GM18519 (cell line): ENCODE measurements at regions not wholly inside any gene's neighbourhood (a gene's known extent, or its start where the extent isn't known, plus 50 kb on each side); places are given as distances from the start of the nearest gene placed in this dataset.
"Not testable (repeated sequence)": the region's sequence is repeated elsewhere in the genome, so short reads cannot be mapped to it uniquely, and the experiment has no call there.

Source experiments
- ATAC-seq: cut with Tn5 transposase; IDR thresholded peaks from one replicate; pipeline ENCODE4 v1.9.1; 2021; ENCODE audit warnings: mild to moderate bottlenecking, moderate library complexity; ENCODE audit not compliant: unreplicated experiment, low FRiP score

DNA sequence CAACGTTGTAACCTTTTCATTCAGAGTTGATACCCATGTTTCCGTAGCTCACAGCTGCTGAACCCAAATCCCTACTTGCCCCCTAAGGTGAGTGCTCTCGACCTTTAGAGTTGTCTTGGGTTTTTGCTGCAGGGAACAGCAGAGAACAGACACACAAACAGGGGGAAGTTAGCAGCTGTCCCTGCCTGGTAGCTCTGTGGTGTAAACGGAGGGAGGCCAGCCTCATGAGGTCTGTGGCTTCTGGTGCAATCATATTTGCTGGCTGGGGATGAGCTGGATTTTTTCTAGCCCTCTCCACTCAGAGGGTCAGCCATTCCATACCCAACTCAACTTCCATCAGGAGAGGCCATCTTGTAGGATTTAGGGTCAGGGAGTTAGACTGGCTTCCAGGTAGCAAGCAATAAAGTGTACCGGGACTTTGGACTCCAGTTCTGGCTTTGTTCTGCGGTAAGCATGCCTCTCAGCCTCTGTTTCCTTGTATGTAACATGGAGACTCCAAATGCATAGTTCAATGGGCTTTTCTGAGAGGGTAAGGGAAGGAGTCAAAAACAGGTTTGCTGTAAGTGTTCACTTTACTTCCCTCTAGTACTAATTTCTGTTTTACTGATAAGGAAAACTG is 218.9 kb downstream of the MID1IP1 start:
- no peak for ATAC-seq

DNA sequence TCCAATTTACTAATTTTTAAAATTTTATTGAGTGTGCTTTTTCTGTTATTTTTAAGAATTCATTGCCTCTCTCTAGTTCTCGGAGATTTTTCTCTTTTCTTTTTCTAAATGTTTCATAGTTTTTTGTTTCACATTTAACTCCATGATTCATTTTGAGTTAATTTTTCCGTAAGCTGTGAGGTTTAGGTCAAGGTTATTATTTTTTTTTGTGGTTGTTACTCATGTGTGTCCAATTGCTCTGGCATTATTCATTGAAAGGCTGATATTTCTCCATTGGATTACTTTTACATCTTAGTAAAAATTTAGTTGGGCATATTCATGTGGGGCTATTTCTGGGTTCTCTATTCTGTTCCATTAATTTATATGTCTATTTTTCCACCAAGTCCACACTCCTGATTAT is 220.8 kb downstream of the MID1IP1 start:
- no peak for ATAC-seq

DNA sequence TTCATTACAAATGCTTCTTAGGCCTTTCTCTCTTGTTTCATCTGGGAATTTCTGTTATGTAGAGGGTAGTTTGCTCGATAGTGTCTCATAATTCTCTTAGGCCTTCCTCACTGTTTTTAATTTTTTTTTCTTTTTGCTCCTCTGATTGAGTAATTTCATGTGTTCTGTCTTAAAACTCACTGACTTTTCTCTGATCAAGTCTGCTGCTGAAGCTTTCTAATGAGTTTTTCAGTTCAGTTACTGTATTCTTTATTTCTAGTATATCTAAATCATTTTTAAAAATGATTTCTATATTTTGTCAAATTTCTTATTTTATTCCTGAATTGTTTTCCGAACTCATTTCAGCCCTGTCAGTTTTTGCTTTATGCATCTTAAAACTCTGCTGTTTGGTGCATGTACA is 228.0 kb downstream of the MID1IP1 start:
- no peak for ATAC-seq

DNA sequence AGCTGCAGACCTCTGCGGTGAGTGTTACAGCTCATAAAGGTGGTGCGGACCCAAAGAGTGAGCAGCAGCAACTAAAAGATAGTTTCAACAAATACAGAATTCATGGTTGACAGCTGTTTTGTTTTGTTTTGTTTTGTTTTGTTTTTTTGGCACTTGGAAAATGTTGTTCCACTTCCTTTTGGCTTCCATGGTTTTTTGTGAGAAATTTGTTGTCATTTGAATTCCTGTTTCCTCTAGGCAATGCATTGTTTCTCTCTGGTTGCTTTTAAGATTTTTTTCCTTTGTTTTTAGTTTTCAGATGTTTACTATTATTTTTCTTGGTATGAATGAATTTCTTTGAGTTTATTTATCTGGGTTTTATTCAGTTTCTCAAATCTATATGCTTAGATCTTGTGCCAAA is 229.4 kb downstream of the MID1IP1 start:
- ATAC-seq, result no peak

DNA sequence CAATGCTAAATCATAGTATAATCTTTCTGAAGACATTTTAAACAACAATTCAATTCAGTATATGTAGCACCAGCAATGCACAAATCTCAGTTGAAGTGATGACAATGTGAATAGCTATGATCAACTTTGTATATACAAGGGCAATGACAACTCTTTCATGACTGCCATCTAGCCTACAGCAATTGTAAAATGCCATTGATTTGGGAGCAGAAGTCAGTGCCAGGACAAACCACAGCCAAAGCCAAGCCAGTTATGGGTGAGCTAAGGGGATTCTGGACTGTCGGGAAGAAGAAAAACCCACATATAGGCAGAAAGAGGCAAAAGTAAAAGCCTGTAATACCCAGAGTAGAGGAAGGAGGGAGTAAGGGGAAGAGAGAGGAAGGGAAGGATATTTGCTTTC is 238.6 kb downstream of the MID1IP1 start:
- ATAC-seq, result no peak

DNA sequence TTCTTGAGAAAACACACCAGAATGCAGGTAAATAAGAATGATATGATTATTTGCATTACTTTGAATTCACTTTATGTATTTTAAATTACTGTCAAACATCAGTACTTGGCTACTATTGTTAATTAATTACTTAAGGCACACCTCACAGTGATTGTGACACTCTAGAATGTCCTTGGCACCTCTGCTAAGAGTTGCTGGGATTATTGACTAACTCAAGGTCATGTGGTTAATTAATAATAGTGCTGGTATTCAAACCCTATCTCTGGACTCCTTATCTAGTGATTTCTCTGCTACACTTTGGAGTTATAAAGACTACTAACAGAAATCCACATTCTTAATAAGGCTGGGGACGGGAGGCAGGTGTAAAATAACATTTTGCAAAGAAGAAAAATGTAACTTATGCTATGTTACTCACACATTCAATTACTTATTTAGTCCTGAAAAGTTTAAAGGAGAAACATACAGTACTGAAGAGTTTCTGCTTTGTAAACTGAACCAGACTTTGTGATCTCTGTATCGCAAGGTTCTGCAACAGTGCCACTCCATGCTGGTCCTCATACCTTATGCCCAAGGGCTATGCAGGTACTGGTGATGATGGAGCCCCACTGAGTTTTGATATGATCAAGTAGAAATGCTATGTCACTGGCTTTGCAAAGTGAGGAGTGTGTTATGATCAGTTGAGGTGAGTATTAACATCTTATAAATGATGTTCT is 242.7 kb downstream of the MID1IP1 start:
- no peak for ATAC-seq

DNA sequence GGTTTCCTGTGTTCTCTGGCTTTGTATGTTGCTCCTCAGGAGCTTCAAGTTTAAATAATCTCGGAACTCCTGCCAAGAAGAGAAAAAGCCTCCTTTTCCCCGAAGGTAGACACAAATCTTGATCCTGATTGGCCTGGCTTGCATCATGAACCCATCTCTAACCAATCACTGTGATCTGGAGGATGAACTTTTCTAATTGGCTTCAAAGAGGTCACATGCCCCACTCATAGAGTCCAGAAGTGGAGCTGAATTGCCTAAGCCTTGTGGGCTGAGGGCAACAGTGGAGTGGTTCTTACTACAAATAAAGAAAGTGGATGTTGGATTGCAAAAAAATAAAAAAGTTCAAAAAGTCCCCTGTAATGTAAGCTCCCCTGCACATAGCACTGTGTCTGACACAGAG is 245.9 kb downstream of the MID1IP1 start:
- ATAC-seq, result no peak

DNA sequence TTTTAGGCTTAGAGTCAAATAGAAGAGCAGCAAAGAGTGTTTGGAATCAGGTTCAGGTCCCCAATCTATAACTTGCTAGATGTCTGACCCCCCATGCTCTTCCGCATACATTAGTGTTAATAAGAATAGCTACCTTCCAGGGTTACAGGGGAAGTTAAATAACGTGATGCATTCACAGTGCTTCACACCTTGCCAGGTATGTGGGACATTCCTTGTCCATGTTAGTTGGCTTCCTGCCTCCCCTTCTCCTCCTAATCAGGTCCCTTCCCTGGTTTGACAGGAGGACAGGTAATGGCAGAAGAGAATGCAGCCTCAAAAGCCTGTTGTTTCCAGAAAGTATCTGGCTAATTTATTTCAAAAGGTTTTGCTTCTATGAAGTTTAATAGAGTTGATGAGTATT is 248.7 kb downstream of the MID1IP1 start:
- ATAC-seq, result no peak

DNA sequence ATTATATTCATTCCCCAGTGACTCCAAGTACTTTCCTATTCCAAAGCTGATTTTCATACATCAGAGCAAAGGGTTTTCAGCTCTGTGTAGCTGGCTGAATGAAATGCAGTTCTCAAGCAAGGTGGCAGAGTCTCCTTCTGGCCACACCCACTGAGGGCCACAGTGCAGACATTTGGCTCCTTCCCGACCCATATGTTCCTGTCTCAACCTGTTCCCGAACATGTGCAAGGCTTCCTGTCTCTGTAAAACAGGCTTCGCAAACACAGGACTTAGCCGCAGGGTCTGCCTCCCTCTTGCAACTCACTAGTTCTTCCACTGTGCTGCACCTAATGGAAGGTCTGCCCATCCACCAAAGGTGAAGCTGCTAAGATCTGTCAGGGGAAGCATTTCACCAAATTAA is 249.2 kb downstream of the MID1IP1 start:
- no peak for ATAC-seq

DNA sequence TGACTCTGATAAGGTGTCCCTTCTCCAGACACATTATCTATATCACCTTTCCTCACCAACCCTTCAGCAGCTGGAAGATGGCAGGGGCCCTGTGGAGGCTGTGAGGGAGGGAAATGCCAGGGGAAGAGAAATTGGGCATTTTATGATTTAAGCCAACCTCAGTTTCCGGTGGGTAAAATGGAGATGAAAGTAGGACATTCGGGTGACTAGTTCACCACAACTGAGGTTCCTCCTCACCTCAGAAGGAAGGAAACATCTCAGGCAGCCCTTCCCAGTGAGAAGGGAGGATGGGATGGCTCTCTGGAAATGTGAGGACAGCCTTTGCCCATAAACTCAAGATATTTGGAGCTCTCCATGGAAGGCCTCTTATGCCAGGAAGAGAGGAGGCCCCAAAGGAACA is 251.5 kb downstream of the MID1IP1 start:
- ATAC-seq, result no peak

DNA sequence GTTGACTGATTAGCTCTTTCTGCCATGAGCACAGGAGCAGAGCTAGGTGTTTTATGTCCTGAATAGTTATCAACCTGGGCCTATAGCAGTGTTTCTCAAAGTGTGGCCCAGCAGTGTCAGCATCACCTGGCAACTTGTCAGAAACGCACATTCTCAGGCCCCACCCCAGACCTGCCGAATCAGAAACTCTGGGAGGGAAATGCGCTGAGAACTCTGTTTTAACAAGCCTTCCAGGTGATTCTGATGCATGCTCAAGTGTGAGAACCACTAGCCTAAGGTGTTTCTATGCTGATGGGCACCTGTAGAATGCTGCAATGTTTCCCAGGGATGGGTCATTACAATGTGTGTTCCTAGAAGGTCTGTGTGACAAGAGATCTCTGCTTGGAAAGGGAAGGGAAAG is 257.5 kb downstream of the MID1IP1 start:
- no peak for ATAC-seq

DNA sequence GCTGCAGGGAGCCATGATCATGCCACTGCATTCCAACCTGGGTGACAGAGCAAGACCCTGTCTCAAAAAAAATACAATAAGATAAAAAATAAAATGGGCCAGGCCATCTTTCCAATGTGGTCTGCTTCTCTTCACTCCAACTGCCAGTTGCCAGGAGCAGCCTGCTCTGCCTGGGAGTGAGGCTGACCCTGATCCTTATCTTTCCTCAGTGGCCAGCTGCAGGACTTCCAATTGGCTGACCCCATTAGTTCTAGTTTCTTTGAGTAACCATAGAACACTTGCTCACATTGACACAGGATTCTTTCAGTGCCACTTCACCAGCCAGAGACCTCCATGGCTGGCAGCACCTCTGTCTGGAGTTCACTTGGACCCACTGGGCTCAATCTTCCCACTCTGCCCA is 258.6 kb downstream of the MID1IP1 start:
- ATAC-seq, result no peak

DNA sequence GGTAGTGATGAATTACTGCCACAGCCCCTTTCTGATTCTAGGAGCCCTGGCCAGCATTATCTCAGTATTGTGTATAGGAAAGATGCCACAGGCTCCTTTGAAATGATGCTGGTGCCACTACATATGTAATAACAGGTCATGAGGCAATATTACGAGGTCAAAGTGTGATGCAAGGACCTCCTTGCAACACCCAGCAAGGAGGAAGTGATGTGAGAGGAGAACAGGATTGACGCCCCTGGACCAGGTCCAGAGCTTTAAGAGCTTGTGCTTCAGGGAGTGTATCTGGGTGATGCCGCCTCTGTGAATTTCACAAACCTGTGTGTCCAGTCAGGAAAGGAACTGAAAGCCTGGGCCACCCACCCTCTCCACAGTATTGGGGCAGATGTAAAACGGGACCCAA is 261.8 kb downstream of the MID1IP1 start:
- ATAC-seq, result no peak

DNA sequence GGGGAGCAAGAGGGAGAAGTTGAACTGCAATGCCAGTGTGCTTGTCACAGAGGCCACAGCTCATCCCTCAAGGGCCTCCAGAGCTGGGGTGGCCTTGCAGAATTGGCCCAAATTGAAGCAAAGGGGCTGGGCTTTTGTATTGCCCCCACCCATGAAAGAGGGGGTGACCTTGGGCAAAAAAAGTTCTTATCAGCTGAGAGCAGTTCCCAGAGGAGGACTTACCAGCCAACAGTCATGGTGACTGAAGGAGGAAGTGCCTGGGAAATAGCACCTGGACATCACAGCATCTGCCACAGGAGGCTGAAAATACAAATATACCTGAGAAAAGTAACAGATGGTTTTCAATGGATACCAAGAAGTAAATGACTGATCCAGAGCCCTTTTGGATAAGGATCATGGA is 262.4 kb downstream of the MID1IP1 start:
- ATAC-seq, result no peak

DNA sequence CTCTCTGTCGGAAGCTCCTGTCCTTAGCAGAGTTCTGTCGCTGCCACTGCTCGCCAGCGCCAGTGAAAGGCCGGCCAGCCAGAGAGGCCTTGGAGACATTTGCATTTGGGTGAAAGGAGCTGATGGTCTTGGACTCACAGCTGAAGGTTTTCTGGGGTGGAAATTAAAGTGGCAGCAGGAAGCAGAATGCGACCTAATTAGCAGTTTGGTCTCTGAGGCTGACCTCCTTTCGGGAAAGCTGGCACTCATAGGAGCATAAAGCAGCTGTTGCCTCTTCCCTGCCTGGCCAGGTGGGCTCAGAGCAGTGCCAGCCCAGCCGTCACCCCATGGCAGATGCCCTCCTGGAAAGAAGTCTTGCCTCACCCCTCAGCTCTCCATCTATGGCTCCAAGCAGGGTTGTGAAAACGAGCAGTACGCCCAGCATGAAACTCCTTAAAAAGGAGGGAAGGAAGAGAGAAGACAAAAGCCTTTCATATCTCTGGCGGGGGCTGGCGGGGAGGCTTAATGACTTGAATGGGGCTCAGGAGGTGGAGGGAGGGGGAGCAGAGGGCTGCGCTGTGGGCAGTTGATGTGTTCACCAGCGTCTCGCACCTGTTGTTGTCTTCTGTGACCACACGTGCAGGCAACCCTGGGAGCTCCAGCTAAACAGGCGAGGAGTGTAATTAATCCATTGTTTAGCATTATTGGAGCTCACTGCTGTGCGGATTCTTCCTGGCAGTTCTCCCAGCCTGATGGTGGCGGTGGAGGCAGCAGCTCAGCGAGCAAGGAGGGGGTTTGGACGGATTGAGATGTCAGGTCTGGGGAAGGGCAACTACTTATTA is 264.0 kb downstream of the MID1IP1 start:
- no peak for ATAC-seq

DNA sequence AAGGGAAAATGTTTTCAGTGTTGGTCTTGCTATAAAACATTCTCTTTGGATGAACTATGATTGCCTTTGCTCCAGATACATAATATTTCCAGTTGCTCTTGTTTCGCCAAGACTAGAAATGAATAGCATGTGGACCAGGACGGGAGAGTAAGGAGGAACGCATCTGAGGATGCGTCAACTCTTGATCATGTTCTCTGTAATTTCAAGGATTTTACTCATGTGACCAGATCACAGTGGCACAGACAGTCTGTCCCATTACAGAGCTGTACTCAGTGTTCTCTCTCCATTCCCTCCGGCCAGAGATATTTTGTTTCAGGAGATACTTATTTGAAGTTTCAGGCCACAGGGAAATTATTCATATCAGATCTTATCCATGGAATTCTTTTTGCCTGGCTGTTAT is 266.6 kb downstream of the MID1IP1 start:
- no peak for ATAC-seq

DNA sequence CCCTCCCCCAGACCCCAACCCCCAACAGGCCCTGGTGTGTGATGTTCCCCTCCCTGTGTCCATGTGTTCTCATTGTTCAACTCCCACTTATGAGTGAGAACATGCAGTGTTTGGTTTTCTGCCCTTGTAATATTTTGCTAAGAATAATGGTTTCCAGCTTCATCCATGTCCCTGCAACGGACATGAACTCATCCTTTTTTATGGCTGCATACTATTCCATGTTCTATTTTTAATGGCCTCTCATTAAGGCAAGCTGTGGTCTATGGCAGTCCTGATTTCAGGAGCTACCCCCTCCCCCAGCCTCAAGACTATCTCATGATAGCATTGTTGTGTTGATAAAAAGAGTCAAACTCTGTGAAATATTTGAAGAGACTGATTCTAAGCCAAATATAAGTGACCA is 267.4 kb downstream of the MID1IP1 start:
- not testable (repeated sequence) for ATAC-seq

DNA sequence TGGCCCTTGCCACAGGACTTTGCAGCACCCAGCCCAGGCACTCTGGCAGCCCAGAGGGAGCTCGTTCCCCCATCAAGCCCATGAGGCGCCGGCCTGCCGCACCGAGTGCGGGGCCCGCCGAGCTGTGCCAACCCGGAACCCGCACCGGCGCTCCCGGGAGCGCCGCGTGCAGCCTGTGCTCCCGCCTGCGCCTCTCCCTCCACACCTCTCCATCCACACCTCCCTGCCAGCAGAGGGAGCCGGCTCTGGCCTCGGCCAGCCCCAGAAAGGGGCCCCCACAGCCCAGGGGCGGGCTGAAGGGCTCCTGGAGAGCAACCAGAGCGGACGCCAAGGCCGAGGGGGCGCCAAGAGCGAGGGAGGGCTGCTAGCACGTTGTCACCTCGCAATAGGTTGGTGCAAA is 268.8 kb downstream of the MID1IP1 start:
- ATAC-seq, result no peak

DNA sequence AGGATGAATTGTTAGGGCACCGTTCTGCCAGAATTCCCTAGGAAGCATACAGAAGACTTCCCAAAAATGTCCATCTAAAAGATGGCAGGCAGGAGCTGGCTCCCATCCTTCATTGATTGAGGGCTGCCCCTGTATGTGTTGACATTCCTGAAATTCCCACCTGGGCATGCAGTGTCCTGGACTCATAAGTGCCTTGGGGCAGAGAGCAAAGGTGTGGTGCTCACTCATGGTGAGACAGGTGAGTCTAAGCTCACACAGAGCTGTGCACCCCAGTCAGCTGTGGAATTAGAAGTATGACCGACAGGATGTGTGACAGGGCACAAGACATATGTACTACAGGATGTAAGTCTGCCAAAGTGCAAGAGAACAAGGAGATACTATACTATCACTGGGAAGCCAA is 271.9 kb downstream of the MID1IP1 start:
- no peak for ATAC-seq

DNA sequence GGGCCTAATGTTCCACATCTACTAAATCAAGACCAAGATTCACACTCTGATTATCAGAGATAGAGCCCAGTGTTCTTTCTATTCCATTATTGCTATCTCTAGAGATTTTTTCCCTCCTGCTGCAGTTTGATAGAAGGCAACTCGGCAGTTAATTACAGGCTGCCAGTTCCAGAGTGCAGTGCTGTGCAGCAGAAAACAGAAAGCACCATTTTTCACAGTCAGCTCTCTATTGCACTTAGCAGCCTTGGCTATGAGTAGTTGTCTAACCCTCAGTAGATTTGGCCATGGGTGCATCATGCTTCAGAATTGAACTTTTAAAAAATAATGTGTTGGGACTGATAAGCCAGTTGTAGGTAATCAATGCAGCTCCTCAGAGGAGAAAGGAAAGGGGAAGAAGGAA is 295.3 kb downstream of the MID1IP1 start:
- no peak for ATAC-seq

DNA sequence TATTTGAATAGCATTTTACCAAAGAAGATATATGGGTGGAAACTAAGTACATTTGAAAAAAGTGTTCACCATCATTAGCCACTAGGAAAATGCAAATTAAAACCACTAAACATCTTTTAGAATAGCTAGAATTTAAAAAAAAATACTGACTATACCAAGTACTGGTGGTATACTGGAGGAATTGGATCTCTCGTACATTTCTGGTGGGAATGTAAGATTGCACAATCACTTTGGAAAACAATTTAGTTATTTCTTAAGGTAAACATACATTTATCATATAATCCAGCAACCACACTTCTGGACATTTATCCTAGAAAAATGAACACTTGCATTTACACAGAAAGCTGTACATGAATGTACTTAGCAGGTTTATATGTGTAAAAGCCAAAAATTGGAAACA is 303.5 kb downstream of the MID1IP1 start:
- ATAC-seq, result no peak

DNA sequence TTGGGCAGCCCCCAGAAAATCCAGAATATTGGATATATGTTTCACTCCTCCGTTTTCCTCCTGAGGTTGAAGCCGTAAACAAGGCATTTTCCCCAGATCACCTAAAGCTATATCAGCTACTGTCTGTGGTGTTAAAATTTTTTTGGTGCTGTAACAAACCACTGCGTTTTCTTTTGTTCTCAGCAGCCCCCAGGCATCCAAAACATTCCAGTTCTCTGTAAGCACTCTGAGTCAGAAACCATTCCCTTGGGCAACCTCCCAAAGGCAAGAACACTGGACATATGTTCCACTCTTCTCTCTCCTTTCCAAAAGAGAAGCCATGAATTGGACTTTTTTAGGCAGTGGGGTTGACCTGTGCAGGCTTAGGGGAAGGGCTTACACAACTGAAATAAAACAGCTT is 310.9 kb downstream of the MID1IP1 start:
- no peak for ATAC-seq
